Tibial artery (tissue), 4 donors: ENCODE measurements at regions not wholly inside any gene's neighbourhood (a gene's known extent, or its start where the extent isn't known, plus 50 kb on each side); places are given as distances from the start of the nearest gene placed in this dataset.
"Not testable (repeated sequence)": the region's sequence is repeated elsewhere in the genome, so short reads cannot be mapped to it uniquely, and the experiment has no call there.

Experiments used
- DNase-seq, 2 donors: peaks; one replicate each; pipeline ENCODE4 v3.0.0-alpha.2; 2019
- H3K27ac ChIP-seq, 2 donors: fragments of 200-600 bp; sonication (generic) in 1 of 2; 1 replicate in 1 of 2; 2 replicates in 1 of 2; pipeline ENCODE4 v1.5.1; 2018 to 2019; ENCODE audit warnings: mild to moderate bottlenecking in 1 of 2
- H3K27me3 ChIP-seq, 2 donors: fragments of 200-600 bp; sonication (generic) in 1 of 2; one replicate each; pipeline versions ENCODE4 v1.5.1 to v1.6.0; 2016 to 2019
- H3K36me3 ChIP-seq, 3 donors: fragments of 200-600 bp; sonication (generic) in 2 of 3; one replicate each; pipeline ENCODE4 v1.5.1; 2016 to 2019; ENCODE audit warnings: mild to moderate bottlenecking in 2 of 3
- H3K4me1 ChIP-seq, 4 donors: fragments of 200-600 bp; sonication (generic) in 2 of 4; 1 replicate in 3 of 4; 2 replicates in 1 of 4; pipeline ENCODE4 v1.5.1; 2016 to 2019
- H3K4me3 ChIP-seq, 2 donors: fragments of 200-600 bp; sonication (generic) in 1 of 2; 1 replicate in 1 of 2; 2 replicates in 1 of 2; pipeline ENCODE4 v1.5.1; 2018 to 2019; ENCODE audit warnings: mild to moderate bottlenecking in 2 of 2
- H3K9me3 ChIP-seq, 3 donors: fragments of 200-600 bp; sonication (generic) in 1 of 3; one replicate each; pipeline ENCODE4 v1.5.1; 2016 to 2019
- intact Hi-C: fragments of 100-400 bp; cut with DNase I; formaldehyde crosslinking; loops from one replicate; pipeline ENCODE4 v1.15.0; 2023; ENCODE audit warnings: low total_unique reads
- TF ChIP-seq, protein P1 (sequence below), 2 experiments: fragments of 200-600 bp in 1 of 2; fragments of 450-650 bp in 1 of 2; IDR thresholded peaks; one replicate each; pipeline ENCODE4 v1.5.1; 2017 to 2019; ENCODE audit warnings: antibody characterized with exemption in 2 of 2, mild to moderate bottlenecking in 1 of 2, moderate library complexity in 1 of 2

DNA sequence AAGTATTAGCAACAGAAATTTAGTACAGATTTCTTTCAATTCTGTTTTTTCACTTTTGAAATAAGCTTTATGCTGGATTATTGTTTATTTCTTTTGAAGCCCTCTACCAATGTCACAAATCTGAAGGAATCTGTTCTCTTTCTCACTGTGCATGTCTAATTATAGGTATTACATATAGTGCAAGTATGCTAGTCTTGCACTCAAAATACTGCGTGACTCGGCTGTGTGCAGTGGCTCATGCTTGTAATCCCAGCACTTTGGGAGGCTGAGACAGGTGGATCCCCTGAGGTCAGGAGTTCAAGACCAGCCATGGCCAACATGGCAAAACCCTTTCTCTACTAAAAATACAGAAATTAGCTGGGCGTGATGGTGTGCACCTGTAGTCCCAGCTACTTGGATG lies 95.8 kb upstream of the PLAAT1 start:
- TF ChIP-seq, protein P1, sequence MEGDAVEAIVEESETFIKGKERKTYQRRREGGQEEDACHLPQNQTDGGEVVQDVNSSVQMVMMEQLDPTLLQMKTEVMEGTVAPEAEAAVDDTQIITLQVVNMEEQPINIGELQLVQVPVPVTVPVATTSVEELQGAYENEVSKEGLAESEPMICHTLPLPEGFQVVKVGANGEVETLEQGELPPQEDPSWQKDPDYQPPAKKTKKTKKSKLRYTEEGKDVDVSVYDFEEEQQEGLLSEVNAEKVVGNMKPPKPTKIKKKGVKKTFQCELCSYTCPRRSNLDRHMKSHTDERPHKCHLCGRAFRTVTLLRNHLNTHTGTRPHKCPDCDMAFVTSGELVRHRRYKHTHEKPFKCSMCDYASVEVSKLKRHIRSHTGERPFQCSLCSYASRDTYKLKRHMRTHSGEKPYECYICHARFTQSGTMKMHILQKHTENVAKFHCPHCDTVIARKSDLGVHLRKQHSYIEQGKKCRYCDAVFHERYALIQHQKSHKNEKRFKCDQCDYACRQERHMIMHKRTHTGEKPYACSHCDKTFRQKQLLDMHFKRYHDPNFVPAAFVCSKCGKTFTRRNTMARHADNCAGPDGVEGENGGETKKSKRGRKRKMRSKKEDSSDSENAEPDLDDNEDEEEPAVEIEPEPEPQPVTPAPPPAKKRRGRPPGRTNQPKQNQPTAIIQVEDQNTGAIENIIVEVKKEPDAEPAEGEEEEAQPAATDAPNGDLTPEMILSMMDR (IDR thresholded peaks at IDR 0.05): no peak
- no peaks in the 10 kb centered on the region for H3K4me1 ChIP-seq
- no peaks in the 10 kb centered on the region for H3K27me3 ChIP-seq
- no peaks in the 10 kb centered on the region for H3K36me3 ChIP-seq
- intact Hi-C loops: no loop called here
- no peaks in the 10 kb centered on the region for H3K9me3 ChIP-seq
- H3K4me3 ChIP-seq: no peak overlapping the region
- no peak for DNase-seq
- H3K27ac ChIP-seq: no peak overlapping the region

DNA sequence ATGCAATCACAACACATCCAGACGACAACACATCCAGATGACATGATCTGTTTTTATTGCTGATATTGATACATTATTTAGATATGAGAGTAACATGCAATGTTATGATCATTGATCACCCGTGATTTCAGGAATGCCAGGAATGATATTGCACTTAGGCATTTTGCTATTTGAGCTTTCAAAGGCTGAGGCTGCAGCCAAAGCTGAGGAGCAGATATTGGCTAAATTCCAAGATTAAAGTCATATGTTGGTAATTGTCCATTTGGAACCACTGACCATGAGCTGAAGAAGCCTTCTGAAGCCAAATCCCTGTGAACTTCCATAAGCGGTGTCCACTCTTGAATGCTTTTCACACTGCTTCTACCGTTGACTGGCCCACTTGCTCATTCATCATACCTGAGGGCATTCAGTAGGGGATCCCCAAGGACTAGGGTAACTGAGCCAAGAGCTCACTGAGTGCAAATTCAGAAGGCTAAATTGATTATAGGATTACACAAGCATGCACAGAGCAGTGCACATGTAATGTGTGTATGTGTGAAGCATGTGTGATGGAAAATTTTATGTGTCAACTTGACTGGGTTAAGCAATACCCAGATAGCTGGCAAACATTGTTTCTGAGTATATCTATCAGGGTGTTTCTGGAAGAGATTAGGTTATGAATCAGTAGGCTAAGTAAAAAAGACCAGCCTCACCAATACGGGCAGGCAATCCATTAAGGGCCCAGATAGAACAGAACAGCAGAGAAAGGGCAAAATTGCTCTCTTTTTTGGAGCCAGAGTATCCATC lies 92.1 kb upstream of the PLAAT1 start:
- no peaks in the 10 kb centered on the region for H3K36me3 ChIP-seq
- TF ChIP-seq, protein P1 (IDR thresholded peaks at IDR 0.05): no peak
- no peak overlapping the region for H3K4me3 ChIP-seq
- H3K27ac ChIP-seq: no peak overlapping the region
- H3K4me1 ChIP-seq: no peaks in the 10 kb centered on the region
- no peaks in the 10 kb centered on the region for H3K27me3 ChIP-seq
- no peak for DNase-seq
- H3K9me3 ChIP-seq: no peaks in the 10 kb centered on the region
- intact Hi-C loops: no loop called here

DNA sequence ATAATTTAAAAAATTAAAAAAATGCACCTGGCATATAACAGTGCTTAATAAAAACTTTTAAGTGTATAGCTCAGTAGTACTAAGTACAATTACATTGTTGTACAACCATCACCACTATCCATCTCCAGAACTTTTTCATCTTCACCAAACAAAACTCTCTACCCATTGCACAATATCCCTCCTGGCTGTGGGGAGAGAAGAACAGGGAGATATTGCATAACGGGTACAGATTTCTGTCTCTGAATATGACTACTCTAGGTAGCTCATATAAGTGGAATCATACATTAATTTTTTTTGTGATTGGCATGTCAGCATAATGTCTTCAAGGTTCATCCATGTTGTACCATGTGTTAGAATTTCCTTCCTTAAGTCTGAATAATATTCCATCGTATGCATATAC lies 91.0 kb upstream of the PLAAT1 start:
- intact Hi-C loops: no loop called here

DNA sequence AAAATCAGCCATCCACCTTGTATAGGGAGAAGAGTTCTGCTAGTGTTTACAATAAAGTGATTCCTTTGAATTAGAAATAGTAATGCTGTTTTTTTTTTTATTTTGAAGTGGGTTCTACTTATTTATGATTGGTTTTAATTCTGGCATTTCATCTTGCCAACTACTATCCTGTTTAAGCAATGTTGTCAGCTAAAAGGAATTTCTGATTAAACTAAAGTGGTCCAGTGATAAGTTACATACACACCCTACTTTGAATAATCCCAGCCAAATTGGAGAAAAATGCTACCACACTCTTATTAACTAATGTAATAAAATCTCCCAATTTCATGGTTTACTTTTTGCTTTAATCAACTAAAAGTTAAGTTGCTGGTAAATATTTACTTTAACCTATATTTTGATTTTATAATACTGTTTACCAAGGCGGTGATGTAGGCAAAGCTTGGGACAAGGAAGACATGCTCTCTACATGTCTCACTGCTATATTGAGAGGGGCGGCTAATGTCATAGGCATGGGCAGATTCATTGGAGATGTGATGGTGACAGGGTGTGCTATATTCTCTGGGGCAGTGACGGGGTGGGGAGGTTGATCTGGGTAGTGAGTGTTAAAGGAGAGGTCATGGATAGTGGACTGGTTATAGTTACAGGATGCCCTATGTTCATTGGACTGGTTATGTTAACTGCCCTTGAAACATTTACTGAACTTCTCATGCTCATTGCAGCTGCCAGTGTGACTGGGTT lies 85.8 kb upstream of the PLAAT1 start:
- intact Hi-C loops, H3K4me1 ChIP-seq, H3K27me3 ChIP-seq, H3K4me3 ChIP-seq, DNase-seq, H3K36me3 ChIP-seq, H3K9me3 ChIP-seq, H3K27ac ChIP-seq: not testable (repeated sequence)

More for the DNA sequence above, 91.0 kb upstream of the PLAAT1 start:
- Histone ChIP-seq H3K27ac (no peak overlapping the region), H3K4me3 (no peak overlapping the region), H3K27me3 (no peaks in the 10 kb centered on the region), H3K36me3 (no peaks in the 10 kb centered on the region), H3K9me3 (no peaks in the 10 kb centered on the region), H3K4me1 (no peaks in the 10 kb centered on the region)
- DNase-seq: no peak
- TF ChIP-seq, protein P1 (IDR thresholded peaks at IDR 0.05): no peak

DNA sequence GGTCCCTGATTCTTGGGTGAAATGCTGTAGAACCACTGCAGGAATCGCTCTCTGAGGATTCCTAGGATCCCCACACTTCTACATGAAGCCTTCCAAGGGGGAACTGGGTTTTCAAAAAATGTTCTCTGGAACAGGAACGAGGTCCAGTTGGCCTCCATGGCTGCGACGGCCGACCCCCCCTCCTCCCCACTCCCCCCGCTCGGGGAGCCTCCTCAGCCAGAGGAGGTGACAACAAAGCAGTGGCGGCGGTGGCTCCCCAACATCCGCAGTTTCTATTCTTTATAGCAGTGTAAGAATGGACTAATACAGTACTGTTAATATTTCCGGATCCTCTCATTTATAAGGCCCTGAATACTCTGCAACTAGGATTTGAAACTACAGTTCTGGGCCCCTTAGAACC lies 84.0 kb upstream of the PLAAT1 start:
- TF ChIP-seq, protein P1 (IDR thresholded peaks at IDR 0.05): no peak
- Histone ChIP-seq H3K4me1 (no peaks in the 10 kb centered on the region), H3K9me3 (no peaks in the 10 kb centered on the region), H3K36me3 (no peaks in the 10 kb centered on the region), H3K27me3 (no peaks in the 10 kb centered on the region), H3K27ac (no peak overlapping the region), H3K4me3 (no peak overlapping the region)
- DNase-seq: no peak
- intact Hi-C loops: no loop called here

DNA sequence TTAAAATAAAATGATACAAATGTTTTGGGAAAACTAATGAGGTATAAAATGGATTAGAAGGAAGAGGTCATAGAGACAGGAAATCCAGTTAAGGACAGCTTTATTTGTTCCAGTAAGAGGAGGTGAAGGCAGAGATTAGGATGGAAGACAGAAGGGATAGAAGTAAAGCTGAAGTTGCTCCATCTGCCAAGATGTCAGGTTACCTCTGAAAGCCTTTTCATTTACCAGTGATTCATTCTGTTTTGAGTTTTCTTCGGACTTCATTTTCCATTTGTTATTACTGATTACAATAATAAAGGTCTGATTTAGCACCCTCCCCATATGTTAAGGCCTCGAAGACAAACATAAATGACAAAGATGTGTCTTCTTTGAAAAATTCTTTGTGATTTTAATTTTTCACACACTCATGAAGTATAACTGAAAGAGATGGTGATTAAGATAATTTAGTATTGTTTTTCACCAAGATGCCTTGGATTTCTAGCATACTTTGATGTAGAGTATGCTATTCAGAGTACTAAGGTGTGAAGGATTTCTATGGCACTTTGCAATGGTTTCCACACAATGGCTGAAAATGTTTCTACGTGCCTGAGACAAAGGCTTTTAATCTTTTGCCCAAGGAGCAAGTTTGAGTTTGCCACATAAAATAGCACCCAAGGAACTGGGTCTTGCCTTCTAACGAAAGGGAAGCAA lies 75.4 kb upstream of the PLAAT1 start:
- no peaks in the 10 kb centered on the region for H3K9me3 ChIP-seq
- intact Hi-C loops: no loop called here
- H3K36me3 ChIP-seq: no peaks in the 10 kb centered on the region
- no peaks in the 10 kb centered on the region for H3K27me3 ChIP-seq
- TF ChIP-seq, protein P1 (IDR thresholded peaks at IDR 0.05): no peak
- no peak for DNase-seq
- H3K27ac ChIP-seq: no peak overlapping the region
- H3K4me1 ChIP-seq: no peaks in the 10 kb centered on the region
- no peak overlapping the region for H3K4me3 ChIP-seq
